RPMI8226 (cell line): ENCODE measurements at regions not wholly inside any gene's neighbourhood (a gene's known extent, or its start where the extent isn't known, plus 50 kb on each side); places are given as distances from the start of the nearest gene placed in this dataset.
"Not testable (repeated sequence)": the region's sequence is repeated elsewhere in the genome, so short reads cannot be mapped to it uniquely, and the experiment has no call there.

Experiments
- DNase-seq: peaks from one replicate; pipeline ENCODE4 v3.0.0-alpha.2; 2015

DNA sequence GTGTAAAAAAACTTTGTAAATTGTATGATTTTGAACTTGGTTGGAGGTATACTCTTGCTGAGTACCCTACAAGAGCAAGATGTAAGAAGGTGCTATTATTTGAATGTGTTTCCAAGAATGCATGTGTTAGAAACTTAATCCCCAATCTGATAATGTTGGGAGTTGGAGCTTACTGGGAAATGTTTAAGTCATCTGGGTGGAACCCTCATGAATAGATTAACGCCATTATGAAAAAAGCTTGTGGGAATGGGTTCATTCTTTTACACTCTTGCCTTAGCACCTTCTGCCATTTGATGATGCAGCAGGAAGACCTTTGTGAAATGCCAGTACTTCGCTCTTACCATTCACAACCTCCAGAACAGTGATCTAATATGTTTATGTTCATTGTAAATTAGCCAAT lies 498.3 kb downstream of the TMEM135 start:
- DNase-seq: no peak

DNA sequence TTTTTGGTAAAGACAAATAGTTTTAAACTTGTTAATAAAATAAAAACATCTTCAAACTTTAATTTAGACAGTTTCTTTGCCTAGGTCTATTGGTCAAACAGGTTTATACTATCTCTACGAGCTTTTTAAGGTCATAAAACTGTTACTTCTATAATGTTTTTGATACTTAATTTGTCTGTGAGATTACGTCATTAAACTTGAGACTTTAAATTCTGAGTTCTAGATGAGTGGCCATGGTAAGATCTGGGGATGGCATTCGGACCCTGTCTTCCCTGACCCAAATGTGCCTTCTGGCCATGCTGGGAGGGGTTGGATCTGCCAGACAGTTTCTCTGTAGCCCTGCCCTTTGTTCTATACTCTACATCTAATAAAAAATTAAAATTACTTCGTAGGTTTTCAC lies 497.8 kb downstream of the TMEM135 start:
- no peak for DNase-seq

DNA sequence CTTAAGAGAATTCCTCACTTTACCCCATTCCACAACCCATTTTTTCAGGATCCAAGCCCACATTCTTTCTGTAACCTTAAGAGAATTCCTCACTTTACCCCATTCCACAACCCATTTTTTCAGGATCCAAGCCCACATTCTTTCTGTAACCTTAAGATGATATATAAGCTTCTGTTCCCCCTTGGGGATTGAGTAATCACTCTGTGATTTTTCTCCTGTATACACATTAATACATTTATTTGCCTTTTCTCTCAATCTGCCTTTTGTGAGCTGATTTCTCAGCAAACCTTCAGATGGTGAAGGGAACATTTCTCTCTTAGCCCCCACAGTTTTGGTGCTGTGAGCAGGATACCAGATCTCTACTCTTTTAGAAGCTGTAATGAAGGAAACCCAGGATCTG lies 494.1 kb downstream of the TMEM135 start:
- not testable (repeated sequence) for DNase-seq

DNA sequence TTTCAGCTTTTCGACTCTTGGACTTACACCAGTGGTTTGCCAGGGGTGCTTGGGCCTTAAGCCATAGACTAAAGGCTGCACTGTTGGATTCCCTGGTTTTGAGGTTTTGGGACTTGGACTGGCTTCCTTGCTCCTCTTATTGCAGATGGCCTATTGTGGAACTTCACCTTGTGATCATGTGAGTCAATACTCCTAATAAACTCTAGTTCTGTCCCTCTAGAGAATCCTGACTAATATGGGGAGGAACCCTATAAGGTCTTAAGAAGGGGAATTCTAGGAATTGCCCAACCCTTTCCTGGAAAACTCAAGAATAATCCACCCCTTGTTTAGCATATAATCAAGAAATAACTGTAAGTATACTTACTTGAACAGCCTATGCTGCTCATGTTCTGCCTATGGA lies 491.8 kb downstream of the TMEM135 start:
- no peak for DNase-seq

DNA sequence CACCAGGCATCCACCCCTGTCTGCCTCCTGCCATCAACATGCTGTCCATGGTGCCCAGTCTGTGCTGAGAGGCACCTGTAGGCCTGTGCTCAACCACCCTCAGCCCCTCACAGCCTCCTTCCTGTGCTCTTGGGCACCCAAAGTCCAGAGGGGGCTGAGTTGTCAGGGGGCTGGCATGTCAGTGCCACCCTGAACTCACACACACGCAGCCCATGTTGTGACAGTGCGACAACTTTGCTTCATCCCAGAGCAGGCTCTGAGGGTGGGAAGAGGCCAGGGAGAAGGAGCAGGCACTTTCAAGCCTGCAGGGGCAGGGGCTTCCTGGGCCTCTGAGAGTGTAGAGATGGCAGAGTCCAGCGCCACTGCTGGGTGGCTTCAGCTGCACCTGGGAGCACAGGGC lies 491.0 kb downstream of the TMEM135 start:
- no peak for DNase-seq

DNA sequence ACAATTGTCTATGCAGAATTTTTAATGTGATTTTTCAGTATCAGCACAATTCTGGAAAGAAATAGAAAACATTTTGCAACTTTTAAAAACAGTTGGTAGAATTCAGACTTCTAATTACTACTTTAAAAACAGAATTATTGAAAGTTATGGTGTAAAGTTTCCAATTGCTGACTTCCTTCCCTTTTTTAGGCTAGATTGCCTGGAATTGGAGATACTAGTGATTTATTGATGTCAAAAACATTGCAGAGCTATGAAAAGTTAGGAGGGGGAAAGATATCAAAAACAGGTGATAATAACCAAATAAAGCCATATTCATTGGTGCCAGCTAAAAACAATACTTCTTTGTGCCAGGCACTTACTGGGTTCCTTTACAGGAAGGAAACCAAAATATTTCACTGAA lies 485.5 kb downstream of the TMEM135 start:
- DNase-seq: no peak

DNA sequence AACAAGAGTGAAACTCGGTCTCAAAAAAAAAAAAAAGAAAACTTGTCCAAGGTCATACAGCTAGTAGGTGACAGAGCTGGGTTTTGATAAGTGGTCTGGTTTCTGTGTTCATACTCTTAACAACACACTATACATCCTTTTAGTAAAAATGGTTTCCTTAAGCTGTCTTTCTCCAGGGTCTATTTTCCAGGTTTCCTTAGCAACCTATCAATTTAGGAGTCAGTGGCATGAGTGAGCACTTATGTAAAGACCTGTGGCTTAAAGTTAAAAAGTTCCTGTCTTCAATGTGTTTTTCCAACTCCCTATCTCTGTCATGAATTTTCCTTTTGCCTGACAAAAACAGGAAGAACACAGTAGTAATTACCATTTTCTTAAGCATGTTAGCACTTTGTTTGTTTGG lies 480.5 kb downstream of the TMEM135 start:
- no peak for DNase-seq

DNA sequence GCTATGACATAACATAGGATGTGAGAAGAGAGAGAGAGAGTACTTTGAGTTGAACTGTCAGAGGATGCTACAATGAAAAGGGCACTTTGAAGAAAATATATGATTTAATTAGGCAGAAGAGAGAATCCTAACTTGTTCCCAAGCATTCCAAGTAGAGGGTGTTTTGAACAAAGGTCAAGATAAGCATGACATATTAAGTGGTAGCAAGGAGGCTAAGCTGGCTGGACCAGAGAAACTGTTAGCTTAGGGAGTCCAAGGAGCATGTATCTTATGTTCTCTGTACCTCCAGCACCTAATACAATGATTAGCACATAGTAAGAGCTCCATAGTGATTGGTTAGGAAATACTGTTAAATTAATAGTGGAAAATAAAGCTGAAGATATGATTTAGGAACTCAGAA lies 479.6 kb downstream of the TMEM135 start:
- DNase-seq: no peak

DNA sequence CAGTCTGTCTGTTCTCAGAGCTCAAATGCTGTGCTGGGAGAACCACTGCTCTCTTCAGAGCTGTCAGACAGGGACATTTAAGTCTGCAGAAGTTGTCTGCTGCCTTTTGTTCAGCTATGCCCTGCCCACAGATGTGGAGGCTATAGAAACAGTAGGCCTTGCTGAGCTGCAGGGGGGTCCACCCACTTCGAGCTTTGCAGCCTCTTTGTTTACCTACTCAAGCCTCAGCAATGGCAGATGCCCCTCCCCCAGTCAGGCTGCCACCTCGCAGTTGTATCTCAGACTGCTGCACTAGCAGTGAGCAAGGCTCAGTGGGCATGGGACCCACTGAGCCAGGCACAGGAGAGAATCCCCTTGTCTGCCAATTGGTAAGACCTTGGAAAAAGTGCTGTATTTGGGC lies 470.0 kb downstream of the TMEM135 start:
- peak; percentile 18 for DNase-seq

DNA sequence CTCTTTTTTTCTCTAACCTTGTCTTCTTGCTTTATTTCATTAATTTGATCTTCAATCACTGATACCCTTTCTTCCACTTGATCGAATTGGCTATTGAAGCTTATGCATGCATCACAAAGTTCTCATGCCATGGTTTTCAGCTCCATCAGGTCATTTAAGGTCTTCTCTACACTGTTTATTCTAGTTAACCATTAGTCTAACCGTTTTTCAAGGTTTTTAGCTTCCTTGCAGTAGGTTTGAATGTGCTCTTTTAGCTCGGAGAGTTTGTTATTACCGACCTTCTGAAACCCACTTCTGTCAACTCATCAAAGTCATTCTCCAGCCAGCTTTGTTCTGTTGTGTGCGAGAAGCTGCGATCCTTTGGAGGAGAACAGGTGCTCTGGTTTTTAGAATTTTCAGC lies 469.2 kb downstream of the TMEM135 start:
- DNase-seq: peak; percentile 41

DNA sequence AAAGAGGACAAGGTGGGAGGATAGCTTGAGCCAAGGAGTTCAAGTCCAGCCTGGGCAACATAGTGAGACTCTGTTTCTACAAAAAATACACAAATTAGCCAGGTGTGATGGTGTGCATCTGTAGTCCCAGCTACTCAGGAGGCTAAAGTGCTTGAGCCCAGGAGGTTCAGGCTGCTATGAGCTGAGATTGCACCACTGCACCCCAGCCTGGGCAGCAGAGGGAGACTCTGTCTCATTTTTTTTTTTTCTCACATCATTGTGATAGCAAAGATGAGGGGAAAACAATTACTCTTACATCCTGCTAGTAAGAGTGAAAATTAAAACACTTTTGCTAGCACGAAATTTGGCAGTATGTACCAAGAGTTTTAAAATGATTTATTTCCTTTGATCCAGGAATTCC lies 463.7 kb downstream of the TMEM135 start:
- no peak for DNase-seq

DNA sequence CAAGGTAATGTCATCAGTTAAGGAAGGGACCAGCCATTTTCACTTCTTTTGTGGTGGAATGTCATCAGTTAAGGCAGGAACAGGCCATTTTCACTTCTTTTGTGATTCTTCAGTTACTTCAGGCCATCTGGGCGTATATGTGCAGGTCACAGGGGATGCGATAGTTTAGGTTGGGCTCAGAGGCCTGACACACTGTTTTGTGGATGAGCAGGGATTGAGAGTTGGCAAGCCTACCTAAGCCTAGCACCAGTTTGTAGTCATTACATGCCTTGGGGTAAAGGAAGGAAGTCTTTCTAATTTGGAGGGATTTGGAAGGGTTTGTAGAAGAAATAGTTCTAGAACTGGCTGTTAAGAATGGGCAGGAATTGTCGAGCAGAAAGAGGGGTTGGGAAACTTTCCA lies 457.2 kb downstream of the TMEM135 start:
- not testable (repeated sequence) for DNase-seq

DNA sequence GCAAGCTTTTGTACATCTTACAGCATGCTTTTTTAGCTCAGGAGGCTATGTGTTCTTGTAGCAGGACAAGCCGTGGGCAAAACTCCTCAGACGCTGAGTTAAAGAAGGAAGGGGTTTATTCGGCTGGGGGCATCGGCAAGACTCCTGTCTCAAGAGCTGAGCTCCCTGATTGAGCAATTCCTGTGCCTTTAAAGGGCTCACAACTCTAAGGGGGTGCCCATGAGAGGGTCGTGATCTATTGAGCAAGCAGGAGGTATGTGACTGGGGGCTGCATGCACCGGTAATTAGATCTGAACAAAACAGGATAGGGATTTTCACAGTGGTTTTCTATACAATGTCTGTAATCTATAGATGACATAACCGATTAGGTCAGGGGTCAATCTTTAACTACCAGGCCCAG lies 456.3 kb downstream of the TMEM135 start:
- not testable (repeated sequence) for DNase-seq

DNA sequence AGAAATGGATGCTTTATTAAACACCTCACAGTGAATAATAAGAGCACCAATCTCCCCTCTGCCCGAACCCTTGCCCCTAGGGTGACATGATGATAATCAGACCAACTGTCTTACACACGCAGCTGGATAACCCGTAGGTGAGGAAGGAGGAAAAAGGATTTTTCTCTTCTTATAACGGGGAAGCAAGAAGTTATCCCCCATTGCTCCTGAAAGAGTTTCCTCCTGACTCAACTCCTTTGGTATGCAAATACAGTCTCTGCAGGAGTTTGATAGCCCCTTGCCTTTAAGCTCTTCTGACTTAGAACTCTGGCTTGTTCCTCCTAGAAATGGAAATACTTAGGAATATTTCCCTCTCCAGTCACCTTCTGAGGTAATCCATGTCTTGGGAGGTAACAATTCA lies 455.8 kb downstream of the TMEM135 start:
- no peak for DNase-seq

DNA sequence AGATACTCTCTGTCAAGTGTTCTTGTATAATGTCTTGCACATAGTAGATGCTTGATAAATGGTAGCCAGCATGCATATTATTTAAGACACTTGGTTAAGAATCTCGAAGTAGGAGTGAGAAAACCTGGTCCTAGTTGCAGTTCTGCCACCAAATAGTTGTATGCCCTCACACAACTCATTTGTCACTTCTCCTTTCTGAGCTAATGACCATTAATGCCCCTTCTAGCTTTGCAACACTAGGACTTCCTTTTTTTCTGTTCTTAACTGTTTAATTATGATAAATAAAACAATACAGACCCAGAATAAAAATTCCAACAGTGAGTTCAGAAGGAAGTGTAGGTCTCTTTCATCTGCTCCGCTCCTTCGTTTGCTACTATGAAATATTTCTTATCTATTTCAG lies 453.6 kb downstream of the TMEM135 start:
- DNase-seq: no peak

DNA sequence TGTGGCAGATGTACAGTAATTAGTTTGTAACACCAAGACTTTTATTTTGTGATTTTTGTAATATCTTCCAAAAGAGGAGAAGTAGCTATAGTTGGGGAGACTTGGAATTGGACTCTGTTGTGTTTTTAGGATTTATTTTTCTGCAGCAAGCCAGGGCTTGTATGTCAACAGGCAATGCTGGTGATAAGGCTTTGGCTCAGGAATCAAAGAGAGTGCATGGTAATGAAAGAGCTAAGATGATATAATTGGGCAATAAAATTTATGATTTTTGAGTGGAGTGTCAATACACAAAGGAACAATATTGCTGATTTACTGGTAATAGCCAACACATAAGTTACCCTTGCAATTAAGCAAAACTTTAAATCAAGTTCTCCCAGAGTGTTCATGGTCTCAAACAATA lies 452.9 kb downstream of the TMEM135 start:
- no peak for DNase-seq

DNA sequence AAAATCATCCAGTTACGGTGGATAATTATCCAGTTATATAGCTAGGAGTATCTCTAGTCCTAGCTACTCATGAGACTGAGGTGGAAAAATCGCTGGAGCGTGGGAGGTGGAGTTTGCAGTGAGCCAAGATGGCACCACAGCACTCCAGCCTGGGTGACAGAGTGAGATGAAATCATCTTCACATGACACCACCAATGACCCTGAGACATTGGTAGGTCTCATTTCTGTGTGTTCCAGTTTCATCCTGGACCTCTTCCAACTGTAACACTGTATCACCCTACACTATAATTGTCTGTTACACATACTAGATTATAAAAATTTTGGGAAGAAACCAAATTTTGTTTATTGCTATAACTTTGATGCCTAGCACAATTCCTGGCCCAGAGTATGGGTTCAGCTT lies 446.8 kb downstream of the TMEM135 start:
- DNase-seq: no peak

DNA sequence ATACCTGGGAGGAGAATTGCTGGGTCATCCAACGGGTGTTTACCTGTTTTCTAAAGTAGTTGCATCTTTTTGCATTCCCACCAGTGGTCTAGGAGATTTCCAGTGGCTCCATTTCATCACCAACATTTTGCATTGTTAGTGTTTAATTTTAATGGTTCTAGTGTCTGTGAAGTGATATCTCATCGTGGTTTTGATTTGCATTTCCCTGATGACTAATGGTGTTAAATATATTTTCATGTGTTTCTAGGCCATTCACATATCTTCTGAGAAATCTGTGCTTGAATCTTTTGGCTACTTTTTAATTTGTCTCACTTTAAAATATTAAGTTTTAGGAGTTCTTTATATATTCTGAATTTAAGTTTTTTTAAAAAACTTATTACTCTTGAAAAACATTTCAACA lies 439.6 kb downstream of the TMEM135 start:
- no peak for DNase-seq

DNA sequence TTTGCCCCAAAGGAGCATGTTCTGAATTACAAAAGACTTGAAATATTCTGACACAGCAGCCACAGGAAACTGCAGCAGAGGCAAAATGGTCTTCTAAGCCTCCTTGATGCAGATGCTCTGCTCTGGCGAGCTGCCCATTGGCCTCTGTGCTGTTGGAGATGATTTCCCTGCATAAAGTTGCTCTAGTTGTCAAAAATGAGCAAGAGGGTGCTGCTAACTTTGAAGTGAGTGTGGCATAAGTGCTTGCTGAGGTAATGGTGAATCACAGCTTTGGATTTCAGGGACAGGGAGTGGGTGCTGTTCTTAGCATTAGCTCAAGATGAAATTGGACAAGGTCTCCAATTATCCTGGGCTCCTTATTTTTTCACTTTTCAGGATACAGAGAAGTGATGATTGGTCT lies 435.4 kb downstream of the TMEM135 start:
- DNase-seq: peak; percentile 59

DNA sequence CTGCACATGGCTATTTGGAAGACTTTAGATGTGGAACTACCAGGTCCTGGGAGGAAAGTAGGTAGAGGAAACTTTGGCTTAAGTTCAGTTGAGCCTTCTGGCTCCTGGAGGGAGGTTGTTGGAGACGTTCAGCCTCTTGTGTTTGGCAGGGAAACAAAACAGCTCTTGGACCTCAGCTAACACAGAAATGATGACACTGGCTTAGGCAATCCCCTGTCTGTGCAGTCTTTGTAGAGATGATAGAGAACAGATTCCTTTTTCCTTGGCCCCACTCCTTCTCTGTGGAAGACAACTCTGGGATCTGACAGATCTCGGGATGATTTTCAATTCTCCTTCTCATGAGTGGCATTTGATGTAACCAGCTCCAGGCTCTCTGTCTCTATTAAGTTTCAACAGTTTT lies 428.5 kb downstream of the TMEM135 start:
- no peak for DNase-seq

DNA sequence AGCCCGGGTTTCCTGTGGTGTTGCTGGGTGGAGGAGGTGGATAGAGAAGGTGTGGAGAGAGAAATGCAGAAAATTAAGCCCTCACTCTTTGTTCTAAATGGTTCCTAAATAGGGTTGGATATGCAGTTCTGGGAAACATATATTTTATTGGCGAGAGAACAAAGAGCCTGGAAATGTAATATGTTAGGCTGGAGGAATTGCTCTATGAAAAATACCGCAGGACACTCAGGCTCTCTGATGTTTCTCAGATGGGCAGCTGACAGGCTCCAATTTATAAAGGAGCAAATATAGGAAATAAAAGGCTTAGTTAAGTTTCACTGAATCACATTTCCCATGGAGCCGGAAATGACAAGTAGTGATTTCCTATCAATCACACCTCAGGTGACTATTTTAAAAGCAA lies 428.0 kb downstream of the TMEM135 start:
- no peak for DNase-seq

DNA sequence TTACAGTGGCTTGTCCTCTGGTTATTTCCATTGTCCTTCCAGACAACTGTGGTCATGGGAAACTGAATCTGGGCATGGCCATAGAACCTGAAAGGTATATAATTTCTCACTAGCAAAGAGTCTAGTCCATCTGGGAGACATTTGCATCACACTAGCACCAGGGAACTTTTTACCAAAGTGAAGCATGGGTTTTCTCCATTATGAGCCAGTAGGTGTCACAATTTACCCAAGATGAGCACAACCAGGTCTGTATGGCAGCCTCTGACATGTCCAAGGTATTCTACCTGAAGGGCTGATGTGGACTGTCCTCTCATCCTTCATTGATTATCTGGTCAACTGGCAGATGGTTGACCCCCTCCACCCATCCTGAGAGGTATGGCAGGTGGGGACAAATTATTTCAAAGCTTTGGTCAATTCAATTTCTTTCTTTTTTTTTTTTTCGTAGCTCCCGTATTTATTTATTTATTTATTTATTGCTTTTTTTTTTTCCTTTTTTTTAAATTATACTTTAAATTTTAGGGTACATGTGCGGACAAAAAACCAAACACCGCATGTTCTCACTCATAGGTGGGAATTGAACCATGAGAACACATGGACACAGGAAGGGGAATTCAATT lies 425.9 kb downstream of the TMEM135 start:
- DNase-seq: peak; percentile 44

DNA sequence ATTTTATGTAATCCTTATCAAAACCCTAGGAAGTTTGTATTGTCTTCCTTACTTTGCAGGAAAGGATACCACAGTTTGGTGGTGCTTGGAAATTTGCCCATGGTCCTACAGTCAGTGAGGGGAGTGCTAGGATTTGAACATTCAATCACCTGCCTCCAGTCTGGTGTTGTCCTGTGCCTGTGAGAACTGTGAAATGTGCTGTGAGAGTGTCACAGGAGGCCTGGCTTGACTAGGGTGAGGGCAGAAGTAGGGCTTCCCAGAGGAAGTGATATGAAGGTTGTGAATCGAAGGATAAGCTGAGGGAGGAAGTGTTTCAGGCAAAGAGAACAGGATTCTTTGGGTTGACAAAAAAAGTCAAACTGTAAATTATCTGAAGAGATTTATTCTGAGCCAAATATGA lies 424.4 kb downstream of the TMEM135 start:
- DNase-seq: no peak

DNA sequence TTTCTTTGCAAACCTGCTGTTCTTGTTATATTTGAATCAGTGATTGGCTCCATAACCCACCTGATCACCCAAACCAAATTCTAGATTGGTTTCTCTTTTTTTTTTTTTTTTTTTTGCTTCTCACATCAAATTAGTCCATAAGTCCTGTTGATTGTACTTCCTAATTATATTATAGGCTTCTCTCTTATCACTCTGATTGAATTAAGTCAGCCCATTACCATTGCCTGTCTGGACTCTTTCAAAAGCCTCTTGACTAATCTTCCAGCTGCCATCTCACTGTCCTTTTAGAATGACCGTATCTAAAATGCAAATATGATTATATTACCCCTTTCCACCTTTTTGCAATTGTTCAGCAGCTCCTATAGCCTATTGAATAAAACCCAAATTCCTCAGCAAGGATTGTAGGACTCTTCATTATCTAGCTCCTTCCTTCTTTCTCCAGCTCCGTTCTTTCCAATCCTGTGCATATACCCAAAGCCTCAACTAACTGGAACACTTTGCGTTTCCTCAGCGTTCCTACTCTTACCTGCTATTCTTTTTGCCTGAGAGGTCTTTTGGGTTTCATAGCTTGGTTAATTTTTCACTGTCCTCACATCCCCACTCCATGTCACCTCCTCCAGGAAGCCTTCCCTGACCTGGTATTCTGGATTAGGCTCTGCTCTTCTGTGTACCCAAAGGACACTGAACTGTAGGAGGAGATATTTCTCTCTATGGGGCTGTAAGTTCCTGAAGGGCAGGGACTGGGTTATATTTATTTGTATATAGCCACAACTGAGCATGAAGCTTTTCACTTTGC lies 423.3 kb downstream of the TMEM135 start:
- DNase-seq: no peak

DNA sequence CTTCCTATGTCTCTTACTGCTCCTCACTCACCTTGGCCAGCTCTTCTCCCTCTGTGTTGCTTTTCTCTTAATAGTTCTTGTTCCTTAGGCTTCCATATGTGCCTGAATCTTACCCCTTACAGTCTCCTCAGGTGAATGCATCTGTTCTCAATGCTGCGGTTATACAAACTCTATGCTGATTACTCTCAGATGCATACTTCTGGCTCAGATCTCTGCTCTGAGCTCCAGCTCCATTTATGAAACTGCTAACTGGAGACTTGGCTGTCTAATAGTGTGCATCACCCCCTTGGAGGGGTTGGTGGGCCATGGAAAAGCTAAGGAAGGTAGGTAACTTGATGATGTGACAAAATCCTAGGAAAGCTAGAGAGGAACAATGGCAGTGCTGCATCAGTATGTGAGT lies 422.5 kb downstream of the TMEM135 start:
- DNase-seq: no peak
